Osteoblast (primary cell): ENCODE measurements at regions not wholly inside any gene's neighbourhood (a gene's known extent, or its start where the extent isn't known, plus 50 kb on each side); places are given as distances from the start of the nearest gene placed in this dataset.

Experiments
- DNase-seq: peaks from one replicate; pipeline ENCODE4 v3.0.0; 2011; ENCODE audit warnings: low spot score, mixed read lengths; ENCODE audit not compliant: insufficient read length; ENCODE audit errors: missing footprints
- H2AFZ ChIP-seq: 2 replicates; pipeline ENCODE4 v1.6.0; 2011; ENCODE audit warnings: mild to moderate bottlenecking, low read length
- H3K27ac ChIP-seq: 2 replicates; pipeline ENCODE4 v1.5.1; 2011; ENCODE audit warnings: mild to moderate bottlenecking, low read depth, low read length, moderate library complexity
- H3K27me3 ChIP-seq: 2 replicates; pipeline ENCODE4 v1.6.0; 2012; ENCODE audit warnings: mild to moderate bottlenecking, control low read depth, inconsistent platforms, low read length, moderate library complexity; ENCODE audit not compliant: insufficient read depth
- H3K36me3 ChIP-seq: 2 replicates; pipeline ENCODE4 v1.5.1; 2011; ENCODE audit warnings: mild to moderate bottlenecking, low read length, control low read depth, moderate library complexity; ENCODE audit not compliant: insufficient read depth
- H3K4me1 ChIP-seq: 2 replicates; pipeline ENCODE4 v1.5.1; 2011; ENCODE audit warnings: mild to moderate bottlenecking, low read length, control low read depth, moderate library complexity; ENCODE audit not compliant: insufficient read depth
- H3K4me2 ChIP-seq: 2 replicates; pipeline ENCODE4 v1.6.0; 2011; ENCODE audit warnings: mild to moderate bottlenecking, low read length; ENCODE audit not compliant: insufficient read depth
- H3K4me3 ChIP-seq: fragments of 200-600 bp; sonication (generic); 3 replicates; pipeline ENCODE4 v1.5.1; 2012; ENCODE audit warnings: mild to moderate bottlenecking, low read length, inconsistent platforms; ENCODE audit not compliant: insufficient read depth
- H3K79me2 ChIP-seq: 2 replicates; pipeline ENCODE4 v1.6.0; 2012; ENCODE audit warnings: mild to moderate bottlenecking, low read length, control low read depth, inconsistent platforms; ENCODE audit not compliant: insufficient read depth
- H3K9me3 ChIP-seq: 2 replicates; pipeline ENCODE4 v1.5.1; 2011; ENCODE audit warnings: low read depth, low read length, control low read depth
- H4K20me1 ChIP-seq: 2 replicates; pipeline ENCODE4 v1.6.0; 2012; ENCODE audit warnings: mild to moderate bottlenecking, low read length, control low read depth; ENCODE audit not compliant: insufficient read depth
- CTCF ChIP-seq: IDR thresholded peaks from 2 replicates; pipeline ENCODE4 v1.5.1; 2011; ENCODE audit warnings: mild to moderate bottlenecking, low read depth, low read length, moderate library complexity; ENCODE audit errors: extremely low read depth

- no peaks in the 10 kb centered on the region for H3K36me3 ChIP-seq
- no peak overlapping the region for H3K4me3 ChIP-seq
- H3K4me1 ChIP-seq: peaks cover 38% of the 10 kb centered on the region
- no peaks in the 10 kb centered on the region for H3K79me2 ChIP-seq
- no peak overlapping the region for H3K27ac ChIP-seq
- no peaks in the 10 kb centered on the region for H4K20me1 ChIP-seq
- no peak overlapping the region for H2AFZ ChIP-seq
- no peaks in the 10 kb centered on the region for H3K27me3 ChIP-seq
- H3K4me2 ChIP-seq: no peak overlapping the region
- no peaks in the 10 kb centered on the region for H3K9me3 ChIP-seq
- TF ChIP-seq CTCF: no peak
- no peak for DNase-seq
Measured at GRCh38 chr7:142553216-142553615, 196.1 kb upstream of the PRSS1 start.

DNA sequence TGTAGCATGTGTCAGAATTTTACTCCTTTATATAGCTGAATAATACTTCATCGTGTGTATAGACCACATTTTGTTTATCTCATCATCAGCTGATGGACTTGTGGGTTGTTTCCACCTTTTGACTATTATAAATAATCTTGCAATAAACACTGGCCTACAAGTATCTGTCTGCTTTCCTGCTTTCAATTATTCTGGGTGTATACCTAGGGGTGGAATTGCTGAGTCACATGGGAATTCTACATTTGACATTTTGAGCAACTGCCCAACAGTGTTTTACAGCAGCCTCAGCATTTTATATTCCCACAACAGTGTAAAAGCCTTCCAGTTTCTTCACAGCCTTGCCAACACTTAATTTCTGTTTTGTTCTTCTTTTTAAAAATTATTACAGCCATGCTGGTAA, 200.3 kb upstream of the PRSS1 start:
- no peaks in the 10 kb centered on the region for H3K9me3 ChIP-seq
- H4K20me1 ChIP-seq: no peaks in the 10 kb centered on the region
- no peak overlapping the region for H3K4me2 ChIP-seq
- H2AFZ ChIP-seq: no peak overlapping the region
- H3K27ac ChIP-seq: no peak overlapping the region
- no peak for DNase-seq
- H3K4me1 ChIP-seq: no peaks in the 10 kb centered on the region
- TF ChIP-seq CTCF: no peak
- no peaks in the 10 kb centered on the region for H3K79me2 ChIP-seq
- H3K4me3 ChIP-seq: no peak overlapping the region
- no peaks in the 10 kb centered on the region for H3K27me3 ChIP-seq
- H3K36me3 ChIP-seq: no peaks in the 10 kb centered on the region

- no peak overlapping the region for H3K4me3 ChIP-seq
- H3K4me1 ChIP-seq: peaks cover 7% of the 10 kb centered on the region
- no peak for DNase-seq
- no peak for TF ChIP-seq CTCF
- H3K79me2 ChIP-seq: no peaks in the 10 kb centered on the region
- no peaks in the 10 kb centered on the region for H4K20me1 ChIP-seq
- H2AFZ ChIP-seq: no peak overlapping the region
- no peaks in the 10 kb centered on the region for H3K36me3 ChIP-seq
- H3K9me3 ChIP-seq: no peaks in the 10 kb centered on the region
- H3K27ac ChIP-seq: no peak overlapping the region
- H3K4me2 ChIP-seq: no peak overlapping the region
- no peaks in the 10 kb centered on the region for H3K27me3 ChIP-seq
Measured at GRCh38 chr7:142546452-142546851, 202.8 kb upstream of the PRSS1 start.

GRCh38 chr7:142542942-142543341, 206.3 kb upstream of the PRSS1 start:
- no peaks in the 10 kb centered on the region for H4K20me1 ChIP-seq
- no peaks in the 10 kb centered on the region for H3K27me3 ChIP-seq
- H3K36me3 ChIP-seq: no peaks in the 10 kb centered on the region
- H3K9me3 ChIP-seq: no peaks in the 10 kb centered on the region
- no peaks in the 10 kb centered on the region for H3K79me2 ChIP-seq
- H3K4me1 ChIP-seq: peaks cover 25% of the 10 kb centered on the region
- H3K4me3 ChIP-seq: no peak overlapping the region
- no peak for DNase-seq
- no peak overlapping the region for H3K4me2 ChIP-seq
- peak overlapping the region; percentile 14 for H2AFZ ChIP-seq
- no peak for TF ChIP-seq CTCF
- H3K27ac ChIP-seq: no peak overlapping the region
